ENCODE measurements at regions not wholly inside any gene's neighbourhood (a gene's known extent, or its start where the extent isn't known, plus 50 kb on each side); places are given as distances from the start of the nearest gene placed in this dataset.

DNA sequence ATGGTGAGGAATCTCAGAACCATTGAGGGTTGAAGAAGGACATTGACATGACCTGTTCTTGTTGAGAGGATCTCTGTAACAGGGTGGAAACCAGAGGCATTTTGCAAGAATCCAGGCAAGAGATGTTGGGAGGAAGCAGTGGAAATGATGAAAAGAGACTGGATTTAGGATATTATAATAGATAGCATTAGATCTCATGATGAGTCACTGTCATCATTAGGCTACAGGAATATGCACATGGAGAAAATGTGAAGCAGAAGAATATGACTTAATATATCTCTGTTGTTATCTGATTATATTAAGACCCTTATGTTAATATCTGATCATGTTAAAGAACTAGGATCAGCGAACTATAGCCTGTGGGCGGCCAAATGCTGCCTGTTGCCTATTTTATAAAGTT is 393.0 kb upstream of the MTPN start:
- H3K79me2 ChIP-seq (ENCODE audit: insufficient read depth, low read length), result no peaks in the 10 kb centered on the region
- H3K27me3 ChIP-seq (ENCODE audit: insufficient read depth, low read length, poor library complexity, severe bottlenecking), result no peaks in the 10 kb centered on the region
- no peak overlapping the region for H3K4me2 ChIP-seq (ENCODE audit: low read depth, low read length, poor library complexity, severe bottlenecking)
- no peaks in the 10 kb centered on the region for H3K9me3 ChIP-seq (ENCODE audit: insufficient read depth, low read depth, low read length)
- no peak overlapping the region for H2AFZ ChIP-seq (ENCODE audit: low read length)
- H3K9ac ChIP-seq (ENCODE audit: low read depth, low read length, poor library complexity, severe bottlenecking), result no peak overlapping the region
- no peaks in the 10 kb centered on the region for H3F3A ChIP-seq (ENCODE audit: low read depth)
- no peak for TF ChIP-seq EZH2phosphoT487 (IDR thresholded peaks at IDR 0.05; ENCODE audit: borderline replicate concordance)
- TF ChIP-seq CTCF (conservative IDR thresholded peaks at IDR 0.05; ENCODE audit: low read length), result no peak
- no peaks in the 10 kb centered on the region for H3K9me2 ChIP-seq (replicated peaks; ENCODE audit: low read depth, low read length)
- H4K20me1 ChIP-seq (ENCODE audit: insufficient read depth, low read length, poor library complexity, severe bottlenecking), result no peaks in the 10 kb centered on the region
- no peaks in the 10 kb centered on the region for H3K4me1 ChIP-seq (ENCODE audit: insufficient read depth, low read length, poor library complexity, severe bottlenecking)
- H3K4me3 ChIP-seq (ENCODE audit: low read length, poor library complexity, severe bottlenecking), result no peak overlapping the region
- H3K36me3 ChIP-seq (ENCODE audit: insufficient read depth, low read length), result no peaks in the 10 kb centered on the region

GRCh38 chr7:136369225-136369624 is 392.1 kb upstream of the MTPN start:
- no peaks in the 10 kb centered on the region for H4K20me1 ChIP-seq (ENCODE audit: insufficient read depth, low read length, poor library complexity, severe bottlenecking)
- TF ChIP-seq CTCF (conservative IDR thresholded peaks at IDR 0.05; ENCODE audit: low read length), result no peak
- TF ChIP-seq EZH2phosphoT487 (IDR thresholded peaks at IDR 0.05; ENCODE audit: borderline replicate concordance), result no peak
- no peak overlapping the region for H2AFZ ChIP-seq (ENCODE audit: low read length)
- no peaks in the 10 kb centered on the region for H3K36me3 ChIP-seq (ENCODE audit: insufficient read depth, low read length)
- H3K79me2 ChIP-seq (ENCODE audit: insufficient read depth, low read length), result no peaks in the 10 kb centered on the region
- H3K9me2 ChIP-seq (replicated peaks; ENCODE audit: low read depth, low read length), result no peaks in the 10 kb centered on the region
- H3F3A ChIP-seq (ENCODE audit: low read depth), result no peaks in the 10 kb centered on the region
- no peak overlapping the region for H3K4me2 ChIP-seq (ENCODE audit: low read depth, low read length, poor library complexity, severe bottlenecking)
- no peaks in the 10 kb centered on the region for H3K27me3 ChIP-seq (ENCODE audit: insufficient read depth, low read length, poor library complexity, severe bottlenecking)
- H3K9me3 ChIP-seq (ENCODE audit: insufficient read depth, low read depth, low read length), result no peaks in the 10 kb centered on the region
- no peak overlapping the region for H3K4me3 ChIP-seq (ENCODE audit: low read length, poor library complexity, severe bottlenecking)
- no peaks in the 10 kb centered on the region for H3K4me1 ChIP-seq (ENCODE audit: insufficient read depth, low read length, poor library complexity, severe bottlenecking)
- H3K9ac ChIP-seq (ENCODE audit: low read depth, low read length, poor library complexity, severe bottlenecking), result no peak overlapping the region

- H3F3A ChIP-seq (ENCODE audit: low read depth), result no peaks in the 10 kb centered on the region
- H3K9me3 ChIP-seq (ENCODE audit: insufficient read depth, low read depth, low read length), result no peaks in the 10 kb centered on the region
- H3K9ac ChIP-seq (ENCODE audit: low read depth, low read length, poor library complexity, severe bottlenecking), result no peak overlapping the region
- H3K36me3 ChIP-seq (ENCODE audit: insufficient read depth, low read length), result no peaks in the 10 kb centered on the region
- no peaks in the 10 kb centered on the region for H3K4me1 ChIP-seq (ENCODE audit: insufficient read depth, low read length, poor library complexity, severe bottlenecking)
- no peak for TF ChIP-seq CTCF (conservative IDR thresholded peaks at IDR 0.05; ENCODE audit: low read length)
- TF ChIP-seq EZH2phosphoT487 (IDR thresholded peaks at IDR 0.05; ENCODE audit: borderline replicate concordance), result no peak
- no peak overlapping the region for H3K4me2 ChIP-seq (ENCODE audit: low read depth, low read length, poor library complexity, severe bottlenecking)
- no peaks in the 10 kb centered on the region for H3K27me3 ChIP-seq (ENCODE audit: insufficient read depth, low read length, poor library complexity, severe bottlenecking)
- no peaks in the 10 kb centered on the region for H4K20me1 ChIP-seq (ENCODE audit: insufficient read depth, low read length, poor library complexity, severe bottlenecking)
- no peak overlapping the region for H3K4me3 ChIP-seq (ENCODE audit: low read length, poor library complexity, severe bottlenecking)
- no peaks in the 10 kb centered on the region; the same call in 1 of the 2 replicates for H3K9me2 ChIP-seq (replicated peaks; ENCODE audit: low read depth, low read length)
- no peaks in the 10 kb centered on the region for H3K79me2 ChIP-seq (ENCODE audit: insufficient read depth, low read length)
- no peak overlapping the region for H2AFZ ChIP-seq (ENCODE audit: low read length)
Observed at GRCh38 chr7:136359333-136359903, 382.3 kb upstream of the MTPN start.

Measured in Loucy (cell line).